ENCODE measurements at regions not wholly inside any gene's neighbourhood (a gene's known extent, or its start where the extent isn't known, plus 50 kb on each side); places are given as distances from the start of the nearest gene placed in this dataset.

DNA sequence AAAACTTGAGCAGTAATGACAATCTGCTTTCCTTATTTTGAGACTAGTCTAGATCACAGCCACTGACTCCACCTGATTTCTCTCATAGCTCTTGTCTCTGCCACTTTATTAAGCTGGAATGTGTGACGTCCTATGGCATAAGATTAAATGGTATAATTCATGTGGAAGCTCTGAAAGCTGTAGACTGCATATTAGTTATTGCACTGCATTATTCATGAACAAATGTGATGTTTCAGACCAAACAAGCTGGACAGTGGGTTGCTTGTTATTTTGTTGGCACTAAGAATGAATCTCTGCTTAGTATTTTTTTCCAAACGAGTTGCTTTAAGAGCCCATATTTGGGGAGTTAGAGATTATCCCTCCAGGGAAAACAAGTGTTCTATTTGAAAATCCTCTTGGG is 1218.5 kb downstream of the SUCLG1 start:
- TF ChIP-seq, protein P1, sequence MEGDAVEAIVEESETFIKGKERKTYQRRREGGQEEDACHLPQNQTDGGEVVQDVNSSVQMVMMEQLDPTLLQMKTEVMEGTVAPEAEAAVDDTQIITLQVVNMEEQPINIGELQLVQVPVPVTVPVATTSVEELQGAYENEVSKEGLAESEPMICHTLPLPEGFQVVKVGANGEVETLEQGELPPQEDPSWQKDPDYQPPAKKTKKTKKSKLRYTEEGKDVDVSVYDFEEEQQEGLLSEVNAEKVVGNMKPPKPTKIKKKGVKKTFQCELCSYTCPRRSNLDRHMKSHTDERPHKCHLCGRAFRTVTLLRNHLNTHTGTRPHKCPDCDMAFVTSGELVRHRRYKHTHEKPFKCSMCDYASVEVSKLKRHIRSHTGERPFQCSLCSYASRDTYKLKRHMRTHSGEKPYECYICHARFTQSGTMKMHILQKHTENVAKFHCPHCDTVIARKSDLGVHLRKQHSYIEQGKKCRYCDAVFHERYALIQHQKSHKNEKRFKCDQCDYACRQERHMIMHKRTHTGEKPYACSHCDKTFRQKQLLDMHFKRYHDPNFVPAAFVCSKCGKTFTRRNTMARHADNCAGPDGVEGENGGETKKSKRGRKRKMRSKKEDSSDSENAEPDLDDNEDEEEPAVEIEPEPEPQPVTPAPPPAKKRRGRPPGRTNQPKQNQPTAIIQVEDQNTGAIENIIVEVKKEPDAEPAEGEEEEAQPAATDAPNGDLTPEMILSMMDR (IDR thresholded peaks at IDR 0.05; ENCODE audit: low read length), result no peak
- no peak for TF ChIP-seq EZH2 (IDR thresholded peaks at IDR 0.05; ENCODE audit: borderline replicate concordance, low read length)
